Subcutaneous abdominal adipose tissue (tissue), 5 donors: ENCODE measurements at regions not wholly inside any gene's neighbourhood (a gene's known extent, or its start where the extent isn't known, plus 50 kb on each side); places are given as distances from the start of the nearest gene placed in this dataset.
A peak's percentile ranks its signal among the peaks of the same experiment; 100 is the strongest.

Experiments
- H3K27ac ChIP-seq: one replicate; pipeline ENCODE4 v1.7.0; 2013; ENCODE audit warnings: low read depth, mild to moderate bottlenecking, inconsistent platforms, low read length, moderate library complexity
- H3K27me3 ChIP-seq, 5 donors: one replicate each; pipeline ENCODE4 v1.7.0; 2013; ENCODE audit warnings: low read length in 5 of 5, inconsistent platforms in 1 of 5; ENCODE audit not compliant: control insufficient read depth in 5 of 5, insufficient read depth in 4 of 5
- H3K36me3 ChIP-seq, 5 donors: one replicate each; pipeline ENCODE4 v1.7.0; 2013; ENCODE audit warnings: low read length in 5 of 5; ENCODE audit not compliant: control insufficient read depth in 5 of 5, insufficient read depth in 5 of 5
- H3K4me1 ChIP-seq, 5 donors: one replicate each; pipeline ENCODE4 v1.7.0; 2013; ENCODE audit warnings: low read length in 5 of 5, mild to moderate bottlenecking in 3 of 5, moderate library complexity in 1 of 5; ENCODE audit not compliant: control insufficient read depth in 5 of 5, insufficient read depth in 5 of 5
- H3K4me3 ChIP-seq, 5 donors: one replicate each; pipeline ENCODE4 v1.7.0; 2013; ENCODE audit warnings: low read length in 5 of 5, low read depth in 1 of 5
- H3K9ac ChIP-seq, 5 donors: one replicate each; pipeline ENCODE4 v1.7.0; 2013; ENCODE audit warnings: low read length in 5 of 5, mild to moderate bottlenecking in 4 of 5, moderate library complexity in 3 of 5
- H3K9me3 ChIP-seq, 5 donors: one replicate each; pipeline ENCODE4 v1.7.0; 2013; ENCODE audit warnings: low read length in 5 of 5; ENCODE audit not compliant: control insufficient read depth in 5 of 5
- donor health status: healthy.
- donor health status: healthy.
- donor health status: healthy.
- donor health status: healthy.
- donor health status: healthy.

GRCh38 chr20:1827510-1827973 is 67.7 kb upstream of the SIRPA start:
- no peak overlapping the region for H3K27ac ChIP-seq
- H3K36me3 ChIP-seq: no peaks in the 10 kb centered on the region
- peaks cover 10 to 77% (median 43%) of the 10 kb centered on the region in 5 donors for H3K4me1 ChIP-seq
- no peak overlapping the region for H3K9ac ChIP-seq
- H3K4me3 ChIP-seq: no peak overlapping the region
- H3K9me3 ChIP-seq: peaks cover 4 to 10% (median 7%) of the 10 kb centered on the region in 5 donors
- H3K27me3 ChIP-seq: peaks cover 0 to 6% (median 4%) of the 10 kb centered on the region in 5 donors

GRCh38 chr20:1825938-1826445 is 69.2 kb upstream of the SIRPA start:
- Histone ChIP-seq H3K27ac (no peak overlapping the region), H3K9ac (no peak overlapping the region), H3K9me3 (peaks cover 5 to 12% (median 10%) of the 10 kb centered on the region in 5 donors), H3K4me1 (peaks cover 10 to 65% (median 37%) of the 10 kb centered on the region in 5 donors), H3K27me3 (peaks cover 0 to 4% (median 0%) of the 10 kb centered on the region in 5 donors), H3K36me3 (no peaks in the 10 kb centered on the region), H3K4me3 (no peak overlapping the region)

GRCh38 chr20:1825507-1825906 is 69.7 kb upstream of the SIRPA start:
- Histone ChIP-seq H3K4me1 (peaks cover 10 to 62% (median 32%) of the 10 kb centered on the region in 5 donors), H3K36me3 (no peaks in the 10 kb centered on the region), H3K9me3 (peaks cover 5 to 12% (median 10%) of the 10 kb centered on the region in 5 donors), H3K27me3 (peaks cover 0 to 4% (median 0%) of the 10 kb centered on the region in 5 donors), H3K27ac (no peak overlapping the region), H3K9ac (no peak overlapping the region), H3K4me3 (no peak overlapping the region)

- Histone ChIP-seq H3K9ac (no peak overlapping the region), H3K27ac (peak overlapping the region; percentile 17), H3K36me3 (no peaks in the 10 kb centered on the region), H3K4me3 (no peak overlapping the region), H3K27me3 (peaks cover 0 to 3% (median 0%) of the 10 kb centered on the region in 5 donors), H3K9me3 (peaks cover 5 to 12% (median 10%) of the 10 kb centered on the region in 5 donors), H3K4me1 (peaks cover 4 to 62% (median 25%) of the 10 kb centered on the region in 5 donors)
Observed at GRCh38 chr20:1824834-1825233, 70.4 kb upstream of the SIRPA start.

GRCh38 chr20:1824181-1824580 is 71.0 kb upstream of the SIRPA start:
- peaks cover 0 to 3% (median 0%) of the 10 kb centered on the region in 5 donors for H3K27me3 ChIP-seq
- no peaks in the 10 kb centered on the region for H3K36me3 ChIP-seq
- H3K9ac ChIP-seq: no peak overlapping the region
- peaks cover 4 to 60% (median 27%) of the 10 kb centered on the region in 5 donors for H3K4me1 ChIP-seq
- H3K27ac ChIP-seq: peak overlapping the region; percentile 17
- peaks cover 5 to 12% (median 10%) of the 10 kb centered on the region in 5 donors for H3K9me3 ChIP-seq
- no peak overlapping the region for H3K4me3 ChIP-seq

GRCh38 chr20:1823450-1823844 is 71.8 kb upstream of the SIRPA start:
- no peaks in the 10 kb centered on the region for H3K36me3 ChIP-seq
- no peak overlapping the region for H3K4me3 ChIP-seq
- H3K27ac ChIP-seq: no peak overlapping the region
- H3K9ac ChIP-seq: no peak overlapping the region
- peaks cover 4 to 62% (median 27%) of the 10 kb centered on the region in 5 donors for H3K4me1 ChIP-seq
- H3K9me3 ChIP-seq: peaks cover 5 to 12% (median 10%) of the 10 kb centered on the region in 5 donors
- H3K27me3 ChIP-seq: peaks cover 0 to 3% (median 0%) of the 10 kb centered on the region in 5 donors

GRCh38 chr20:1822564-1823449 is 72.4 kb upstream of the SIRPA start:
- peaks cover 5 to 12% (median 10%) of the 10 kb centered on the region in 5 donors for H3K9me3 ChIP-seq
- H3K27ac ChIP-seq: no peak overlapping the region
- H3K27me3 ChIP-seq: peaks cover 0 to 3% (median 0%) of the 10 kb centered on the region in 5 donors
- H3K36me3 ChIP-seq: no peaks in the 10 kb centered on the region
- H3K9ac ChIP-seq: no peak overlapping the region
- H3K4me3 ChIP-seq: no peak overlapping the region
- H3K4me1 ChIP-seq: peaks cover 4 to 63% (median 24%) of the 10 kb centered on the region in 5 donors

- H3K27ac ChIP-seq: peak overlapping the region; percentile 13
Observed at GRCh38 chr20:1820138-1821079, 74.8 kb upstream of the SIRPA start.

GRCh38 chr20:1819311-1820137 is 75.7 kb upstream of the SIRPA start:
- Histone ChIP-seq H3K9ac (peak overlapping the region in 1 of 5 donors; percentile 34), H3K27ac (peak overlapping the region; percentile 34), H3K27me3 (peaks cover 0 to 3% (median 0%) of the 10 kb centered on the region in 5 donors), H3K4me3 (no peak overlapping the region), H3K4me1 (peaks cover 6 to 68% (median 31%) of the 10 kb centered on the region in 5 donors), H3K9me3 (peaks cover 5 to 12% (median 10%) of the 10 kb centered on the region in 5 donors), H3K36me3 (no peaks in the 10 kb centered on the region)

More at GRCh38 chr20:1820138-1821079, 74.8 kb upstream of the SIRPA start:
- Histone ChIP-seq H3K9ac (no peak overlapping the region), H3K4me3 (no peak overlapping the region), H3K36me3 (no peaks in the 10 kb centered on the region), H3K27me3 (peaks cover 0 to 3% (median 0%) of the 10 kb centered on the region in 5 donors), H3K4me1 (peaks cover 6 to 71% (median 32%) of the 10 kb centered on the region in 5 donors), H3K9me3 (peaks cover 5 to 12% (median 10%) of the 10 kb centered on the region in 5 donors)
